ENCODE measurements at regions not wholly inside any gene's neighbourhood (a gene's known extent, or its start where the extent isn't known, plus 50 kb on each side); places are given as distances from the start of the nearest gene placed in this dataset.

- DNase-seq = no peak
These were observed 427.7 kb downstream of the FOXO1 start for GRCh38 chr13:40238761-40239160.

- DNase-seq = no peak
These were observed 426.1 kb downstream of the FOXO1 start for GRCh38 chr13:40240293-40240692.

GRCh38 chr13:40241125-40241798 lies 425.2 kb downstream of the FOXO1 start:
- DNase-seq = no peak

GRCh38 chr13:40243047-40243446 lies 423.4 kb downstream of the FOXO1 start:
- DNase-seq = no peak

GRCh38 chr13:40243982-40244381 lies 422.5 kb downstream of the FOXO1 start:
- DNase-seq = no peak

GRCh38 chr13:40245567-40245966 lies 420.9 kb downstream of the FOXO1 start:
- DNase-seq = no peak

- DNase-seq = peak in 1 of 51 donors; percentile 19
These were observed 418.6 kb downstream of the FOXO1 start for GRCh38 chr13:40247845-40248244.

- DNase-seq = no peak
These were observed 415.0 kb downstream of the FOXO1 start for GRCh38 chr13:40251343-40252032.

- DNase-seq = peak in 1 of 51 donors; percentile 10
These were observed 414.2 kb downstream of the FOXO1 start for GRCh38 chr13:40252241-40252640.

GRCh38 chr13:40252676-40253075 lies 413.8 kb downstream of the FOXO1 start:
- DNase-seq = no peak

- no peak for DNase-seq
These were observed 412.0 kb downstream of the FOXO1 start for GRCh38 chr13:40254394-40254793.

- DNase-seq = no peak
These were observed 410.9 kb downstream of the FOXO1 start for GRCh38 chr13:40255551-40255950.

GRCh38 chr13:40259899-40260298 lies 406.5 kb downstream of the FOXO1 start:
- no peak for DNase-seq

GRCh38 chr13:40261336-40261735 lies 405.1 kb downstream of the FOXO1 start:
- no peak for DNase-seq

- no peak for DNase-seq
These were observed 404.5 kb downstream of the FOXO1 start for GRCh38 chr13:40261947-40262346.

GRCh38 chr13:40269086-40269485 lies 397.4 kb downstream of the FOXO1 start:
- no peak for DNase-seq

GRCh38 chr13:40270726-40271125 lies 395.7 kb downstream of the FOXO1 start:
- no peak for DNase-seq

- DNase-seq = peak in 15 of 51 donors; percentile 9 to 59 (median 32)
These were observed 395.1 kb downstream of the FOXO1 start for GRCh38 chr13:40271271-40271885.

GRCh38 chr13:40271931-40272775 lies 394.3 kb downstream of the FOXO1 start:
- DNase-seq = peak in 34 of 51 donors; percentile 5 to 72 (median 36)

GRCh38 chr13:40272776-40273139 lies 393.7 kb downstream of the FOXO1 start:
- peak in 1 of 51 donors; percentile 36 for DNase-seq

- peak in 40 of 51 donors; percentile 1 to 74 (median 32) for DNase-seq
These were observed 393.0 kb downstream of the FOXO1 start for GRCh38 chr13:40273253-40274025.
